ENCODE measurements at regions not wholly inside any gene's neighbourhood (a gene's known extent, or its start where the extent isn't known, plus 50 kb on each side); places are given as distances from the start of the nearest gene placed in this dataset.

DNA sequence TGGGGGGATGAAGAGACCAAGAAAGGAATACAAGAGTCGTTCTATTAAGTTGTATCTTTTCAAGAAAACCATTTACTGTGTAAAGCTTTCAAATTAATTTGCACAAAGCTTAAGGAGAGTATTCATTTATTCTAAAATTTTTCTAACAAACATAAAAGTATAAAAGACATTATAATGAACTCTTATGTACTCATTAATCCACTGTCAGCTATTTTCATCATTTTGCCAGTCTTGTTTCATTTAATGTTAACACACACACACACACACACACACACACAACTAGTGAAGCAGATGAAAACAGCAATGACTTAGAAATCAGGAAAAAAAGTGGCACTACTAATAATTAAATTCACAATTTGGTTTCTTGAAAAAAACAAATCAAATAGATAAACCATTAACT, 176.7 kb downstream of the TLE1 start:
- TF ChIP-seq, protein P1, sequence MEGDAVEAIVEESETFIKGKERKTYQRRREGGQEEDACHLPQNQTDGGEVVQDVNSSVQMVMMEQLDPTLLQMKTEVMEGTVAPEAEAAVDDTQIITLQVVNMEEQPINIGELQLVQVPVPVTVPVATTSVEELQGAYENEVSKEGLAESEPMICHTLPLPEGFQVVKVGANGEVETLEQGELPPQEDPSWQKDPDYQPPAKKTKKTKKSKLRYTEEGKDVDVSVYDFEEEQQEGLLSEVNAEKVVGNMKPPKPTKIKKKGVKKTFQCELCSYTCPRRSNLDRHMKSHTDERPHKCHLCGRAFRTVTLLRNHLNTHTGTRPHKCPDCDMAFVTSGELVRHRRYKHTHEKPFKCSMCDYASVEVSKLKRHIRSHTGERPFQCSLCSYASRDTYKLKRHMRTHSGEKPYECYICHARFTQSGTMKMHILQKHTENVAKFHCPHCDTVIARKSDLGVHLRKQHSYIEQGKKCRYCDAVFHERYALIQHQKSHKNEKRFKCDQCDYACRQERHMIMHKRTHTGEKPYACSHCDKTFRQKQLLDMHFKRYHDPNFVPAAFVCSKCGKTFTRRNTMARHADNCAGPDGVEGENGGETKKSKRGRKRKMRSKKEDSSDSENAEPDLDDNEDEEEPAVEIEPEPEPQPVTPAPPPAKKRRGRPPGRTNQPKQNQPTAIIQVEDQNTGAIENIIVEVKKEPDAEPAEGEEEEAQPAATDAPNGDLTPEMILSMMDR (IDR thresholded peaks at IDR 0.05), result no peak
- no peak for TF ChIP-seq POLR2A (IDR thresholded peaks at IDR 0.05)
- TF ChIP-seq POLR2AphosphoS5 (IDR thresholded peaks at IDR 0.05), result no peak
